Mesothelial cell of epicardium (in vitro differentiated cells): ENCODE measurements at regions not wholly inside any gene's neighbourhood (a gene's known extent, or its start where the extent isn't known, plus 50 kb on each side); places are given as distances from the start of the nearest gene placed in this dataset.

Experiments
- DNase-seq, 2 experiments: peaks; one replicate each; pipeline ENCODE4 v3.0.0; 2021; ENCODE audit warnings: low spot score in 2 of 2; ENCODE audit not compliant: unreplicated experiment in 2 of 2
- H3K27ac Mint-ChIP-seq: 2 replicates; pipeline ENCODE4 v1.8.0; 2021; ENCODE audit warnings: mixed read lengths
- H3K27me3 Mint-ChIP-seq: 2 replicates; pipeline ENCODE4 v1.8.0; 2021; ENCODE audit warnings: low read depth, mixed read lengths
- H3K36me3 Mint-ChIP-seq: 2 replicates; pipeline ENCODE4 v1.8.0; 2021; ENCODE audit warnings: mixed read lengths
- H3K4me1 Mint-ChIP-seq: 2 replicates; pipeline ENCODE4 v1.8.0; 2021; ENCODE audit warnings: mixed read lengths
- H3K4me3 Mint-ChIP-seq: 2 replicates; pipeline ENCODE4 v1.8.0; 2021; ENCODE audit warnings: mild to moderate bottlenecking, moderate library complexity, mixed read lengths
- H3K9me3 Mint-ChIP-seq: 2 replicates; pipeline ENCODE4 v1.8.0; 2021; ENCODE audit warnings: mixed read lengths
- TF ChIP-seq, protein P1 (sequence below): fragments of 200-600 bp; sonication (generic); IDR thresholded peaks from one replicate; pipeline ENCODE4 v1.5.0; 2021; ENCODE audit warnings: antibody characterized with exemption; ENCODE audit not compliant: unreplicated experiment

DNA sequence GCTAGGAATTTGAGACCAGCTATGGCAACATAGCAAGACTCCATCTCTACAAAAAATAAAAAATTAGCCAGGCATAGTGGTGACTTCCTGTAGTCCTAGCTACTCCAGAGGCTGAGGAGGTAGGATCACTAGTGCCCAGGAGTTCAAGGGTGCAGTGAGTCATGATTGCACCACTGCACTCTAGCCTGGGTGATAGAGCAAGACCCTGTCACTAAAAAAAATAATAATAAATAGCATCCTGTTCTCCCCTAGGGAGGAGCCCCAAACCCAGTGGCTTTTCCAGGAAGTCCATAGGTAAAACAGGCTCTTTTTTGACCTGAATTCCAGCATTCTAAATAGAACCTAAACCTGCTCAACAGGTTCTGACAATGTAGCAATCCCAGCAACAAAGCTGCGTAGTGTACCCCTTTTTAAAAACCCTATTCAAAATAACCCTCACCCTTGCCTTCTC lies 192.0 kb downstream of the ALDH8A1 start:
- peak overlapping the region; percentile 27 for H3K27ac Mint-ChIP-seq
- H3K4me1 Mint-ChIP-seq, result peaks cover 13% of the 10 kb centered on the region
- no peaks in the 10 kb centered on the region for H3K9me3 Mint-ChIP-seq
- TF ChIP-seq, protein P1, sequence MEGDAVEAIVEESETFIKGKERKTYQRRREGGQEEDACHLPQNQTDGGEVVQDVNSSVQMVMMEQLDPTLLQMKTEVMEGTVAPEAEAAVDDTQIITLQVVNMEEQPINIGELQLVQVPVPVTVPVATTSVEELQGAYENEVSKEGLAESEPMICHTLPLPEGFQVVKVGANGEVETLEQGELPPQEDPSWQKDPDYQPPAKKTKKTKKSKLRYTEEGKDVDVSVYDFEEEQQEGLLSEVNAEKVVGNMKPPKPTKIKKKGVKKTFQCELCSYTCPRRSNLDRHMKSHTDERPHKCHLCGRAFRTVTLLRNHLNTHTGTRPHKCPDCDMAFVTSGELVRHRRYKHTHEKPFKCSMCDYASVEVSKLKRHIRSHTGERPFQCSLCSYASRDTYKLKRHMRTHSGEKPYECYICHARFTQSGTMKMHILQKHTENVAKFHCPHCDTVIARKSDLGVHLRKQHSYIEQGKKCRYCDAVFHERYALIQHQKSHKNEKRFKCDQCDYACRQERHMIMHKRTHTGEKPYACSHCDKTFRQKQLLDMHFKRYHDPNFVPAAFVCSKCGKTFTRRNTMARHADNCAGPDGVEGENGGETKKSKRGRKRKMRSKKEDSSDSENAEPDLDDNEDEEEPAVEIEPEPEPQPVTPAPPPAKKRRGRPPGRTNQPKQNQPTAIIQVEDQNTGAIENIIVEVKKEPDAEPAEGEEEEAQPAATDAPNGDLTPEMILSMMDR, result no peak
- DNase-seq, result no peak
- H3K27me3 Mint-ChIP-seq, result no peaks in the 10 kb centered on the region
- H3K4me3 Mint-ChIP-seq, result no peak overlapping the region
- no peaks in the 10 kb centered on the region for H3K36me3 Mint-ChIP-seq

- Mint-ChIP-seq H3K4me3 (no peak overlapping the region), H3K27me3 (no peaks in the 10 kb centered on the region), H3K27ac (no peak overlapping the region), H3K4me1 (peaks cover 20% of the 10 kb centered on the region), H3K36me3 (no peaks in the 10 kb centered on the region), H3K9me3 (no peaks in the 10 kb centered on the region)
- DNase-seq, result no peak
- TF ChIP-seq, protein P1, result no peak
Observed at GRCh38 chr6:134756374-134757025, 193.4 kb downstream of the ALDH8A1 start.

- Mint-ChIP-seq H3K36me3 (no peaks in the 10 kb centered on the region), H3K9me3 (peaks cover 3% of the 10 kb centered on the region), H3K27ac (no peak overlapping the region), H3K27me3 (no peaks in the 10 kb centered on the region), H3K4me1 (peaks cover 27% of the 10 kb centered on the region), H3K4me3 (no peak overlapping the region)
- TF ChIP-seq, protein P1, result no peak
- DNase-seq, result no peak
Observed at GRCh38 chr6:134754013-134754690, 195.7 kb downstream of the ALDH8A1 start.

- H3K36me3 Mint-ChIP-seq, result no peaks in the 10 kb centered on the region
- H3K4me3 Mint-ChIP-seq, result no peak overlapping the region
- no peak overlapping the region for H3K27ac Mint-ChIP-seq
- peaks cover 3% of the 10 kb centered on the region for H3K9me3 Mint-ChIP-seq
- H3K27me3 Mint-ChIP-seq, result no peaks in the 10 kb centered on the region
- H3K4me1 Mint-ChIP-seq, result peaks cover 22% of the 10 kb centered on the region
- no peak for DNase-seq
- TF ChIP-seq, protein P1, result no peak
Observed at GRCh38 chr6:134753001-134753400, 196.9 kb downstream of the ALDH8A1 start.

GRCh38 chr6:134752445-134752844 lies 197.5 kb downstream of the ALDH8A1 start:
- Mint-ChIP-seq H3K36me3 (no peaks in the 10 kb centered on the region), H3K27me3 (no peaks in the 10 kb centered on the region), H3K4me3 (no peak overlapping the region), H3K9me3 (peaks cover 3% of the 10 kb centered on the region), H3K27ac (no peak overlapping the region), H3K4me1 (peaks cover 22% of the 10 kb centered on the region)
- no peak for DNase-seq
- TF ChIP-seq, protein P1, result no peak
